Esophagus muscularis mucosa (tissue), 4 donors: ENCODE measurements at regions not wholly inside any gene's neighbourhood (a gene's known extent, or its start where the extent isn't known, plus 50 kb on each side); places are given as distances from the start of the nearest gene placed in this dataset.

Experiments used
- CTCF ChIP-seq, 3 experiments: fragments of 200-600 bp in 2 of 3; fragments of 450-650 bp in 1 of 3; sonication (generic) in 2 of 3; IDR thresholded peaks; one replicate each; pipeline ENCODE4 v1.5.1; 2017 to 2019; ENCODE audit warnings: antibody characterized with exemption in 3 of 3, mild to moderate bottlenecking in 2 of 3, moderate library complexity in 1 of 3
- EP300 ChIP-seq: sonication (generic); formaldehyde crosslinking; IDR thresholded peaks from one replicate; pipeline ENCODE4 v1.6.1; 2017; ENCODE audit warnings: antibody characterized with exemption
- POLR2A ChIP-seq: fragments of 450-650 bp; IDR thresholded peaks from one replicate; pipeline ENCODE4 v1.6.1; 2017; ENCODE audit warnings: antibody characterized with exemption, moderate library complexity, mild to moderate bottlenecking, low read depth
- POLR2AphosphoS5 ChIP-seq, 2 donors: sonication (generic); formaldehyde crosslinking; IDR thresholded peaks; one replicate each; pipeline ENCODE4 v1.6.1; 2017; ENCODE audit warnings: antibody characterized with exemption in 2 of 2

GRCh38 chr13:68125087-68125480, 894.9 kb upstream of the PCDH9 start:
- no peak for TF ChIP-seq POLR2A
- TF ChIP-seq CTCF (IDR thresholded peaks at IDR 0.05) = no peak
- TF ChIP-seq POLR2AphosphoS5 (IDR thresholded peaks at IDR 0.05) = no peak
- TF ChIP-seq EP300 = no peak
